ENCODE measurements at regions not wholly inside any gene's neighbourhood (a gene's known extent, or its start where the extent isn't known, plus 50 kb on each side); places are given as distances from the start of the nearest gene placed in this dataset.

GRCh38 chr14:65225299-65226159, 123.2 kb upstream of the MAX start:
- DNase-seq: peak; percentile 57

- no peak for DNase-seq
These were observed 124.7 kb upstream of the MAX start for GRCh38 chr14:65226824-65227604.

- DNase-seq: peak; percentile 73
These were observed 126.1 kb upstream of the MAX start for GRCh38 chr14:65228436-65228835.

- no peak for DNase-seq
These were observed 126.8 kb upstream of the MAX start for GRCh38 chr14:65228956-65229747.

- no peak for DNase-seq
These were observed 127.7 kb upstream of the MAX start for GRCh38 chr14:65229748-65230728.

- DNase-seq: no peak
These were observed 129.1 kb upstream of the MAX start for GRCh38 chr14:65231286-65231980.

GRCh38 chr14:65234752-65235361, 132.5 kb upstream of the MAX start:
- DNase-seq: no peak

GRCh38 chr14:65237023-65237814, 134.9 kb upstream of the MAX start:
- DNase-seq: no peak

- no peak for DNase-seq
These were observed 135.6 kb upstream of the MAX start for GRCh38 chr14:65237941-65238340.

GRCh38 chr14:65238456-65238855, 136.1 kb upstream of the MAX start:
- peak; percentile 12 for DNase-seq

GRCh38 chr14:65239143-65239937, 137.0 kb upstream of the MAX start:
- DNase-seq: no peak

GRCh38 chr14:65239938-65240296, 137.6 kb upstream of the MAX start:
- no peak for DNase-seq

- DNase-seq: no peak
These were observed 138.9 kb upstream of the MAX start for GRCh38 chr14:65241125-65241752.

- no peak for DNase-seq
These were observed 140.4 kb upstream of the MAX start for GRCh38 chr14:65242732-65243134.

- DNase-seq: peak; percentile 60
These were observed 141.6 kb upstream of the MAX start for GRCh38 chr14:65243766-65244442.

GRCh38 chr14:65249471-65250161, 147.3 kb upstream of the MAX start:
- DNase-seq: no peak

- DNase-seq: no peak
These were observed 147.8 kb upstream of the MAX start for GRCh38 chr14:65250162-65250495.

GRCh38 chr14:65251213-65251612, 148.9 kb upstream of the MAX start:
- peak; percentile 79 for DNase-seq
